ENCODE measurements at regions not wholly inside any gene's neighbourhood (a gene's known extent, or its start where the extent isn't known, plus 50 kb on each side); places are given as distances from the start of the nearest gene placed in this dataset.
"Not testable (repeated sequence)": the region's sequence is repeated elsewhere in the genome, so short reads cannot be mapped to it uniquely, and the experiment has no call there.

DNA sequence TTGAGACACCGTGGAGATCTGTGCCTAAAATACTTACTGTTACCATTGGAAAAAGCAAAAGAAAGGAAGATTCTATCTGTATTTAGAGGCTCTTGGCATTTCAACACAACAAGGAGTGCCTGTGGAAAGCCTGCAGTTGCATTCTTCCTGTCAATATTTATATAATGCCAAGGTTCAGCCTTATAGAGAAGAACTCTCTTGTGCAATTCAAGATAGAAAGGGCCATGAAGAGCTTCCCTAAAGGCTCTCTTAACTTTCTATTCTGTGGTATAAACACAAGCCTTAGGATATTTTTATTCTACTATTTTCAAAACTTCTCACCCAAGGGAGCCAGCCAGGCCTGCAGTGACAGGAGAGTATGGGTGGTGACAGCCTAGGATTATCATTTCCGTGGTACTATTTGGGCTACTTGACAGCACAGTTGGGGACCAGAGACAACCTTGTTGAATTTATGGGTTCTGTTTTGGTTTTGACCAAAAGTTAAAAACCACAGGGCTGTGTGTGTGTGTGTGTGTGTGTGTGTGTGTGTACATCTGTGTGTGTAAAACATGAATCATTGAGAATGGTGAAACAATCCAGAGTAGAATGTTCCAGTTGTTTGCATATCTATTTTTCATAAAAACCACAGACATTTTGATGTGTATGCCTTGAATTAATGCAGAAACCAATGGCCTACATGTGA is 700.9 kb upstream of the SLC35B3 start:
- Mint-ChIP-seq H3K4me1 (ENCODE audit: low read depth) (peaks cover 43% of the 10 kb centered on the region), H3K36me3 (ENCODE audit: low read depth) (no peaks in the 10 kb centered on the region), H3K27ac (no peak overlapping the region), H3K27me3 (ENCODE audit: insufficient read depth) (no peaks in the 10 kb centered on the region; the same call in 1 of the 2 replicates), H3K4me3 (no peak overlapping the region), H3K9me3 (no peaks in the 10 kb centered on the region)
- DNase-seq, result no peak
- TF ChIP-seq, protein P1, sequence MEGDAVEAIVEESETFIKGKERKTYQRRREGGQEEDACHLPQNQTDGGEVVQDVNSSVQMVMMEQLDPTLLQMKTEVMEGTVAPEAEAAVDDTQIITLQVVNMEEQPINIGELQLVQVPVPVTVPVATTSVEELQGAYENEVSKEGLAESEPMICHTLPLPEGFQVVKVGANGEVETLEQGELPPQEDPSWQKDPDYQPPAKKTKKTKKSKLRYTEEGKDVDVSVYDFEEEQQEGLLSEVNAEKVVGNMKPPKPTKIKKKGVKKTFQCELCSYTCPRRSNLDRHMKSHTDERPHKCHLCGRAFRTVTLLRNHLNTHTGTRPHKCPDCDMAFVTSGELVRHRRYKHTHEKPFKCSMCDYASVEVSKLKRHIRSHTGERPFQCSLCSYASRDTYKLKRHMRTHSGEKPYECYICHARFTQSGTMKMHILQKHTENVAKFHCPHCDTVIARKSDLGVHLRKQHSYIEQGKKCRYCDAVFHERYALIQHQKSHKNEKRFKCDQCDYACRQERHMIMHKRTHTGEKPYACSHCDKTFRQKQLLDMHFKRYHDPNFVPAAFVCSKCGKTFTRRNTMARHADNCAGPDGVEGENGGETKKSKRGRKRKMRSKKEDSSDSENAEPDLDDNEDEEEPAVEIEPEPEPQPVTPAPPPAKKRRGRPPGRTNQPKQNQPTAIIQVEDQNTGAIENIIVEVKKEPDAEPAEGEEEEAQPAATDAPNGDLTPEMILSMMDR (IDR thresholded peaks at IDR 0.05), result no peak

DNA sequence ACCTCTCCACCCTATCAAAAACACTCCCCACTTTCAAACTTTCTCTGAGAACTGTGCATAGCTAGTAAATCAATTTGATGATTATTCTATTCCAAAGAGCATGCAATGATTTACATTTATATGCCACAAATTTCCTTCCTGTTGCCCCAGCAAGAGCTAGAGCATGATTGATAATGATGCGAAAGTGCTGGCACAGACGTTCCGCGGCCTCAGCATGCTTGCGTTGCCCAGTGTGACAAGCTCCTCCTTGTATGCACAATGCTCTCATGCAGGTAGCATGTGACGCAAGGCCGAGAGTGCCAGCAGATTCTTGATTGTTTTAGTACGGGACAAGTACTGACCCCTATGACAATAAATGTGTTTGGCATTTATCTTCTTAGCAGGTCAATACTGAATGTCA is 696.3 kb upstream of the SLC35B3 start:
- H3K36me3 Mint-ChIP-seq (ENCODE audit: low read depth), result no peaks in the 10 kb centered on the region
- H3K9me3 Mint-ChIP-seq, result no peaks in the 10 kb centered on the region; the same call in 1 of the 2 replicates
- H3K27ac Mint-ChIP-seq, result no peak overlapping the region
- H3K4me3 Mint-ChIP-seq, result no peak overlapping the region
- TF ChIP-seq, protein P1 (IDR thresholded peaks at IDR 0.05), result no peak
- peaks cover 40% of the 10 kb centered on the region for H3K4me1 Mint-ChIP-seq (ENCODE audit: low read depth)
- H3K27me3 Mint-ChIP-seq (ENCODE audit: insufficient read depth), result no peaks in the 10 kb centered on the region
- DNase-seq, result no peak

GRCh38 chr6:9131201-9131600 is 695.9 kb upstream of the SLC35B3 start:
- no peak overlapping the region for H3K4me3 Mint-ChIP-seq
- H3K27ac Mint-ChIP-seq, result no peak overlapping the region
- H3K36me3 Mint-ChIP-seq (ENCODE audit: low read depth), result no peaks in the 10 kb centered on the region
- TF ChIP-seq, protein P1 (IDR thresholded peaks at IDR 0.05), result no peak
- no peak for DNase-seq
- no peaks in the 10 kb centered on the region; the same call in 1 of the 2 replicates for H3K9me3 Mint-ChIP-seq
- H3K4me1 Mint-ChIP-seq (ENCODE audit: low read depth), result peaks cover 40% of the 10 kb centered on the region
- H3K27me3 Mint-ChIP-seq (ENCODE audit: insufficient read depth), result no peaks in the 10 kb centered on the region

- no peak overlapping the region for H3K27ac Mint-ChIP-seq
- H3K4me3 Mint-ChIP-seq, result no peak overlapping the region
- peaks cover 44% of the 10 kb centered on the region for H3K4me1 Mint-ChIP-seq (ENCODE audit: low read depth)
- TF ChIP-seq, protein P1 (IDR thresholded peaks at IDR 0.05), result no peak
- H3K36me3 Mint-ChIP-seq (ENCODE audit: low read depth), result no peaks in the 10 kb centered on the region
- no peak for DNase-seq
- no peaks in the 10 kb centered on the region for H3K27me3 Mint-ChIP-seq (ENCODE audit: insufficient read depth)
- H3K9me3 Mint-ChIP-seq, result no peaks in the 10 kb centered on the region; the same call in 1 of the 2 replicates
Observed at GRCh38 chr6:9128970-9129369, 693.6 kb upstream of the SLC35B3 start.

- Mint-ChIP-seq H3K27me3 (ENCODE audit: insufficient read depth) (no peaks in the 10 kb centered on the region), H3K36me3 (ENCODE audit: low read depth) (no peaks in the 10 kb centered on the region), H3K4me1 (ENCODE audit: low read depth) (peaks cover 44% of the 10 kb centered on the region), H3K9me3 (no peaks in the 10 kb centered on the region; the same call in 1 of the 2 replicates), H3K4me3 (peak overlapping the region; percentile 63; the same call in 1 of the 2 replicates), H3K27ac (peak overlapping the region; percentile 82)
- DNase-seq, result peak; percentile 92
- TF ChIP-seq, protein P1 (IDR thresholded peaks at IDR 0.05), result no peak
Observed at GRCh38 chr6:9126878-9127560, 691.7 kb upstream of the SLC35B3 start.

- peaks cover 52% of the 10 kb centered on the region for H3K4me1 Mint-ChIP-seq (ENCODE audit: low read depth)
- peak overlapping the region; percentile 63; the same call in 1 of the 2 replicates for H3K4me3 Mint-ChIP-seq
- H3K27ac Mint-ChIP-seq, result peak overlapping the region; percentile 82; the same call in 1 of the 2 replicates
- H3K9me3 Mint-ChIP-seq; H3K36me3 Mint-ChIP-seq (ENCODE audit: low read depth); DNase-seq; H3K27me3 Mint-ChIP-seq (ENCODE audit: insufficient read depth): not testable (repeated sequence)
Observed at GRCh38 chr6:9126034-9126433, 690.7 kb upstream of the SLC35B3 start.

Data from HFFc6 (cell line).